Uterus (tissue), 2 donors: ENCODE measurements at regions not wholly inside any gene's neighbourhood (a gene's known extent, or its start where the extent isn't known, plus 50 kb on each side); places are given as distances from the start of the nearest gene placed in this dataset.

ENCODE experiments used
- CTCF ChIP-seq, 4 experiments: fragments of 200-600 bp in 2 of 4; fragments of 450-650 bp in 2 of 4; sonication (generic) in 2 of 4; IDR thresholded peaks; one replicate each; pipeline ENCODE4 v1.5.1; 2016 to 2019; ENCODE audit warnings: antibody characterized with exemption in 4 of 4, mild to moderate bottlenecking in 2 of 4, moderate library complexity in 1 of 4
- POLR2A ChIP-seq, 2 donors: fragments of 450-650 bp; IDR thresholded peaks; one replicate each; pipeline ENCODE4 v1.6.1; 2016; ENCODE audit warnings: antibody characterized with exemption in 2 of 2, mild to moderate bottlenecking in 1 of 2, moderate library complexity in 1 of 2

- TF ChIP-seq CTCF (IDR thresholded peaks at IDR 0.05) (no peak), POLR2A (IDR thresholded peaks at IDR 0.05) (no peak)
Measured at GRCh38 chr7:81330108-81330507, 411.3 kb upstream of the SEMA3C start.
